Neural progenitor cell (in vitro differentiated cells): ENCODE measurements at regions not wholly inside any gene's neighbourhood (a gene's known extent, or its start where the extent isn't known, plus 50 kb on each side); places are given as distances from the start of the nearest gene placed in this dataset.

Experiments
- EZH2 ChIP-seq: fragments of 200-600 bp; sonication (generic); IDR thresholded peaks from 2 replicates; pipeline ENCODE4 v1.6.1; 2017; ENCODE audit warnings: antibody characterized with exemption, mild to moderate bottlenecking, moderate library complexity
- TF ChIP-seq, protein P1 (sequence below): fragments of 200-600 bp; sonication (generic); IDR thresholded peaks from 2 replicates; pipeline ENCODE4 v1.5.1; 2017; ENCODE audit warnings: antibody characterized with exemption, mild to moderate bottlenecking

DNA sequence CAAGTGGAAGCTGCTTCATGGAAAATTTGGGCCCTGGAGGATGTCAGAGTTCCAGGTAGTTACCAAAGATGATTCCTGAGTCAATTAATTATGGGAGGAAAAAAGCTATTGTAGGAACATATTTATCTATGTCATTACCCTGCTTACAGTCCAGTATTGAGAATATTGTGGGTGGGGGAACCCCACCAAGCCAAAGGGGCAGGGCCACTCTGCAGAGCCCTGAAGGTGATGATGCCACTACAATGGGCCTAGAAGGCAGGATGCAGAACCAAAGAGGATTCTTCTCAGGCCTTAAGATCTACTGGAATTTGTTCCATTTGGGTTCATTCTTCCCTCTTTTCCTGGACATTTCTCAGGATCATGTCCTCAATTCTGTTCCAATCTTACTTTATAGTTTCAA is 375.2 kb upstream of the MARCKS start:
- TF ChIP-seq, protein P1, sequence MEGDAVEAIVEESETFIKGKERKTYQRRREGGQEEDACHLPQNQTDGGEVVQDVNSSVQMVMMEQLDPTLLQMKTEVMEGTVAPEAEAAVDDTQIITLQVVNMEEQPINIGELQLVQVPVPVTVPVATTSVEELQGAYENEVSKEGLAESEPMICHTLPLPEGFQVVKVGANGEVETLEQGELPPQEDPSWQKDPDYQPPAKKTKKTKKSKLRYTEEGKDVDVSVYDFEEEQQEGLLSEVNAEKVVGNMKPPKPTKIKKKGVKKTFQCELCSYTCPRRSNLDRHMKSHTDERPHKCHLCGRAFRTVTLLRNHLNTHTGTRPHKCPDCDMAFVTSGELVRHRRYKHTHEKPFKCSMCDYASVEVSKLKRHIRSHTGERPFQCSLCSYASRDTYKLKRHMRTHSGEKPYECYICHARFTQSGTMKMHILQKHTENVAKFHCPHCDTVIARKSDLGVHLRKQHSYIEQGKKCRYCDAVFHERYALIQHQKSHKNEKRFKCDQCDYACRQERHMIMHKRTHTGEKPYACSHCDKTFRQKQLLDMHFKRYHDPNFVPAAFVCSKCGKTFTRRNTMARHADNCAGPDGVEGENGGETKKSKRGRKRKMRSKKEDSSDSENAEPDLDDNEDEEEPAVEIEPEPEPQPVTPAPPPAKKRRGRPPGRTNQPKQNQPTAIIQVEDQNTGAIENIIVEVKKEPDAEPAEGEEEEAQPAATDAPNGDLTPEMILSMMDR = no peak
- no peak for TF ChIP-seq EZH2
